ENCODE measurements at regions not wholly inside any gene's neighbourhood (a gene's known extent, or its start where the extent isn't known, plus 50 kb on each side); places are given as distances from the start of the nearest gene placed in this dataset.
"Not testable (repeated sequence)": the region's sequence is repeated elsewhere in the genome, so short reads cannot be mapped to it uniquely, and the experiment has no call there.

DNA sequence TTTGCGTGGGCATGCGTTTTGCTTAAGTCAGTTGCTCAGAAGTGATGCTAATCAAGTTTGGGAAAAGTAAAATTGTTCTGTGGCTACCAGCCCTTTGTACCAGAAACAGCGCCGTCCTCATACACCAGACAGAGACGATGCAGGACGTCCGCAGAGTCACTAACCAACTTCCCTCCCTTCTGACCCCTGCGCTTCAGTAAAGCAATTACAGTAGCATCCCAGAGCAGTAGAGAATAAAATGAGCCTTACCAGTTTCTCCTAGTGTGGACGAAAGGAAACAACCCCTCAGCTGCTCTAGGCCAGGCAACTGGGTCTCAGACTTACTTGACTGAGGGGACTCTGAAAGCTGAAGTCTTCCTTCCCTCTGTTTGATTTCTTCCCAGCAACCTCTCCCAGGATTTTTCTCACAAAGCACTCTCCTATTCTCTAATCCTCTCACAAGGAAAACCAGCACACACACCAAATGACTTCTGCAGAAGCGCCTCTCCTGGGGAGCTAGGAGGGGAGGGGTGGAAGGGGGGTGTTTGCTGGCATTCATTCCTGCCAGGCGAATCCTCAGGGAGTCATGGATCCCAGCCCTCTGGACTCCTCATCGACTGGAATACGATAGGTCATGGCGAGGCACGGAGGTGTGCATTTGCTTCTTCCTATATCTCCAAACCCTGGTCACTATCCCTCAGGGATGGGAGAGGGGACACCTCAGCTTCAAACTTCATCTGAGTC lies 56.0 kb upstream of the MID1 start:
- no peak for DNase-seq (ENCODE audit: low read depth in 2 of 2)

DNA sequence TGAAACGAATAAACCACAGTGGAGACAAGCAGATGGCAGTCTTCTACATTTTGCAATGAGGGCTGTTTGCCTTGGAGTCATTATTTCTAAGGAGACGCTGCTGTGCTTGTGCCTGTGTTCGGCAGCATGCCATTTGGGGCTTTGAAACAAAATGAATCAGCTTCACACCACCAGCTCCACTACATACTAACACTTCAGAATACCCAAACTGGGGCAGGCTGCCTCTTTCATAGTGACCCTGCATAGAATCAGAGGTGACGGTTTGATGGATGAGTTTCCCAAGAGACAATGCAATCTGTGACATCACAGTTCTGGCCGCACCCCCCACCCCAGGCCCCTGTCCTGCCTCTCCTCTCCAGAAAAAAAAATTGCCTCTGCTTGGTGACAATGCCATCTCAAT lies 57.1 kb upstream of the MID1 start:
- no peak for DNase-seq (ENCODE audit: low read depth in 2 of 2)

DNA sequence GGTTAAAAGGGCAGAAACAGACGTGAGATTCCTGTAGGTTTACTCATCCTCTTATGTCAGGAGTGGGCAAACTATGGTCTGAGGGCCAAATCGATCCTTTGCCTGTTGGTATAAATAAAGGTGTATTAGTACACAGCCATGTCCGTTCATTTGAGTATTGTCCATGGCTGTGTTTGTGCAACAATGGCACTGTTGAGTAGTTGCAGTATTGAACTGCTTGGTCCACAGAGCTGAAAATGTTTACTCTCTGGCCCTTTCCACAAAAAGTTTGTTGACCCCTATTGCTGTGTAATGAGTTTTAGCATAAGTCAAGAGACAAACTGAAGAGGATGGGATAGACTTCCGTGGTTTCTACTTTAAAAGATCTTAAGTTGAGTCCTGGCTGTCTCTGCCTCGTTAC lies 59.0 kb upstream of the MID1 start:
- DNase-seq (ENCODE audit: low read depth in 2 of 2), result no peak

DNA sequence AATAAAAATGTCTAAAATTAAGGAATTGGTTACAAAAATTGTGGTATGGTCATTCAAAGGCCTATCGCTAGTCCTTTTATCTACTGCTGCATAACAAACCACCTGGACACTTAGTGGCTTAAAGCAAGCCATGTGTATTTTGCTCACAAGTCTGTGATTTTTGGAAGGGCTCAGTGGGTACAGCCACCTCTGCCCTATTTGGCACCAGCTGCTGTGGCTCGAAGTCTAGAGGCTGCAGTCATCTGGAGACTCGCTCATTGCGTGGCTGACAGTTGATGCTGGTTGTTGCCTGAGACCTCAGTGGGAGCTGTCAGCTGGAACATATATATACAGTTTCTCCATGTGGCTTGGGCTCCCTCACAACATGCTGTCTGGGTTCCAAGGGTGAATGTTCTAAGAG lies 60.8 kb upstream of the MID1 start:
- DNase-seq (ENCODE audit: low read depth in 2 of 2), result no peak

DNA sequence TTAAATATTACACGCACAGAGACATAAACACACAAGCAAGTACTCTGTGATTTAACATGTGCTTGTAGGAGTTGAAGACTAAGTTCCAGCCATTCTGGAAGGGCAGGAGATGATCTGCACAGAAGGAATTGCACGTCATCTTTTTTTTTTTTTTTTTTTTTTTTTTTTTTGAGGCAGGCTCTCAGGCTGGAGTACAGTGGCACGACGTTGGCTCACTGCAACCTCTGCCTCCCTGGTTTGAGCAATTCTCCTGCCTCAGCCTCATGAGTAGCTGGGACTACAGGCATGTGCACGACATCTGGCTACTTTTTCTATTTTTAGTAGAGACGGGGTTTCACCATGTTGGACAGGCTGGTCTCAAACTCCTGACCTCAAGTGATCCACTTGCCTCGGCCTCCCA lies 63.2 kb upstream of the MID1 start:
- DNase-seq (ENCODE audit: low read depth in 2 of 2), result not testable (repeated sequence)

DNA sequence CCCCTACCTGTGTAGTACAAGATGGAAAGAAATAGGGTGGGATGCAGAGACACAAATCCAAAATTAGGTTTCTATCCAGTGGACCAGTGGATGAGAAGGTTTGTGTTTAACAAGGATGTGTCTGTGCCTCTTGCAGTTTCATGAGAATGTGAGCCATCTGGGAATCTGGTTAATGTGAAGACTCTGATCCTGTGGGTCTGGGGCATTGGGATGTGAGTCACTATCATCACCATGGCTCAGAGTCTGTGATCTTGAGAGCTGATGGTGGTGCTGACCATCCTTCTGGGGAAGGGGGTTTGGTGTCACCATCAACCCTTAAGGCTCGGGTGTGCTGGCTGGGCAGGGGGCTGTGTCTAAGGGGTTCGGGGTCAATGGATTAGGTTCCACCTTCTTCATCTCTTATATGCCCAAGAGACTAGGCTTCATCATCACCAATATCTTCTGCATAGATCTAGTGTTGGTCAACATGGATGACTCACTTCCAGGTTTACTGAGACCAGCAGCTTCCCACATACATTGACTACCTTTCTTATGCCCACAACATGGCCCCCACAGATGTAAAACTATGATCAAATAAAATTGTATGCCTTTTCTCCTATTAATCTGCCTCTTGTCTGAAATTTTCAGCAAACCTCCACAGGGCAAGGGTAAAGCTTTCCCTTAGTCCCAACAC lies 65.7 kb upstream of the MID1 start:
- DNase-seq (ENCODE audit: low read depth in 2 of 2), result no peak

DNA sequence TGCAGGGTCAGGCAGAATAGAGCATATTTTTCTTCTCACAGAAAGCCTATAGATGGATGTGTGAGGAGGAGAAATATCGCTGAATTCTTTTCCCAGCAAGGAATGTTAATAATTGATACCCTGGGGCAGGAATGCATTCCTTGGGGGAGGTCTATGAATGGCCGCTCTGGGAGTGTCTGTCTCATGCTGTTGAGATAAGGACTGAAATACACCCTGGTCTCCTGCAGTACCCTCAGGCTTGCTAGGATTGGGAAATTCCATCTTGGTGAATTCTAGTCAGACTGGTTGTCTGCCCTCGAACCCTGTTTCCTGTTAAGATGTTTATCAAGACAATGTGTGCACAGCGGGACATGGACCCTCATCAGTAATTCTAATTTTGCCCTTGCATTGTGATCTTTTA lies 71.4 kb upstream of the MID1 start:
- not testable (repeated sequence) for DNase-seq (ENCODE audit: low read depth in 2 of 2)

DNA sequence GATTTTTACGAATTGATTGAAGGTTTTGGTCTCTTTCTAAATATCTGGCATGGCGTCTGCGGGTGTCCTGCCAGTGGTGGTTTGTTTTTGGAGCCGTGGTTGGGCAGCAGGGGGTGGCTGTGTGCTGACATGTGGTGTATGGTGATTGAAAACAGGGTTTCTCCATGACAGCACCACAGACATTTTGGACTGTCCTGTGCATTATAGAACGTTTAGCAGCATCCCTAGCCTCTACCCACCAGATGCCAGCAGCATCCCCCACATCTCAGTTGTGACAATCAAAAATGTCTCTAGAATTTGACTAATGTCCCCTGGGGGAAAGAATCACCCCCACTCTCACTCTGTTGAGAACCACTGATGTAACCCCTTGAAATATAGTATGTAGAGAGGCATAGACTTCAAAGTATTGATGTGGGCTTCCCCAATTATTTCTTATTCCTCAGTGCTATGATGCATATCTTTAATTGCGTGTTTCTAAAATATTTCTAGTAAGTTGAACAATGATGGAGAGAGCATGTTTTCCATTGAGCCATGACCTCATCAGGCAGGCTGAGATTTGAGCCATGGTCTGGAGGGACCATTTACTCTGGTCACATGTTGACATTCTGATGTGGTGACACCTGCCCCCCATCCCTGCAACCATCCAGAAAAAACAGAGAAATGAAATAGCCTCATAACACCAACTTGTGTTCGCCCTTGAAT lies 77.4 kb upstream of the MID1 start:
- no peak for DNase-seq (ENCODE audit: low read depth in 2 of 2)

DNA sequence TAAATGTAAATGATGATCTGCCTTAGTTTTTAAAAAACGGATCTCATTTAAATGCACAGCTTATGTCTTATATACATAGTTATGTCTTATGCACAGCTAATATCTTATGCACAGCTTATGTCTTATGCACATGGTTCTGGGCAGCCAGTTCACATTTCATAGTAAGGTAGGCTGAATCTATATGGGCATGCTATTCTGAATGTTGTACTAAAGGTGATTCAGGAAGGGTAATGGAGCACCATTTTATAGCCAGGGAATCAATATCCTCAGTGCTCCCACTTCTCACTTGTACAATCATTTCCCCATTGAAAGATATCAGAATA lies 77.9 kb upstream of the MID1 start:
- no peak for DNase-seq (ENCODE audit: low read depth in 2 of 2)

DNA sequence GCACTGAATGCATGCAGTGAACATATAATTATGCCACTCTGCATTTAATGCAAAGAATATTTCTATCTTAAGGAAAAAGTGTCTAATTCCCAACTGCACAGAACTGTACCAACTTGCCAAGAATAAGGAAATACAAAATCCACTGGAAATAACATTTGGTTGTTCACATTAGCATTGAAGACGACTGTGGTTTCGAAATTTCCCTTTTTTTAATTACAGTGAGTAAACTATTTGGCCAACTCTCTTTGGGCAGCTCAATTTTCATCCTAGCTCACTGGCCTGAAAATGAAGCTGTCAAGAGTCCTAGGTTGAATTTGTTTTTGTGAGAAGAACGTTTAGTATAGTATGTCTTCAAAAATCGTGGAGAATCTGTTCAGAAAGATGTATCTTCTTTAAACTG lies 81.6 kb upstream of the MID1 start:
- no peak for DNase-seq (ENCODE audit: low read depth in 2 of 2)

DNA sequence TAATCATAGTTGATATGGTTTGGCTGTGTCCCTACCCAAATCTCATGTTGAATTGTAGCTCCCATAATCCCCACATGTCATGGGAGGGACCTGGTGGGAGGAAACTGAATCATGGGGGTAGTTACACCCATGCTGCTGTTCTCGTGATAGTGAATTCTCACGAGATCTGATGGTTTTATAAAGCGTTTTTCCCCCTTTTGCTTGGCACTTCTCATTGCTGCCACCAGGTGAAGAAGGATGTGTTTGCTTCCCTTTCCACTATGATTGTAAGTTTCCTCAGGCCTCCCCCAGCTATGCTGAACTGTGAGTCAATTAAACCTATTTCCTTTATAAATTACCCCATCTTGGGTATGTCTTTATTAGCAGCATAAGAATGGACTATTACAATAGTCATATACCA lies 86.0 kb upstream of the MID1 start:
- DNase-seq (ENCODE audit: low read depth in 2 of 2), result not testable (repeated sequence)

DNA sequence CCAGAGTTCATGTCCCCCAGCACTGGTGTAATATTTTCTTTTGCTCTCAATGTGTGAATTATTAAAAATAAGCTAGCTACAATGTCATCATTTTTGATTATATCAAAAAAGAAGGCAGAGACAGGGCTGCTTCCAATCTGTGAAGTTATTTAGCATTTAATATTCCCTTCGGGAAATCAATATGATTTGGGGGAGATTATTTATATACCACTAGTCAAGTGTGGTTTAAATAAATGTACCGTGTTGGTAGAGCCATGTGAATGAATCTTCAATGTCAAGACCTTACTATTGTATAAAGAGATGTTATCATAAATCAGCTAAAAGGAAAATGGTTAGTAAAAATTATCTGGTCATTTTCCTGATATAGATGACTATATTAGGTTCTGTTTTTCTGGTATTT lies 87.4 kb upstream of the MID1 start:
- DNase-seq (ENCODE audit: low read depth in 2 of 2), result no peak

DNA sequence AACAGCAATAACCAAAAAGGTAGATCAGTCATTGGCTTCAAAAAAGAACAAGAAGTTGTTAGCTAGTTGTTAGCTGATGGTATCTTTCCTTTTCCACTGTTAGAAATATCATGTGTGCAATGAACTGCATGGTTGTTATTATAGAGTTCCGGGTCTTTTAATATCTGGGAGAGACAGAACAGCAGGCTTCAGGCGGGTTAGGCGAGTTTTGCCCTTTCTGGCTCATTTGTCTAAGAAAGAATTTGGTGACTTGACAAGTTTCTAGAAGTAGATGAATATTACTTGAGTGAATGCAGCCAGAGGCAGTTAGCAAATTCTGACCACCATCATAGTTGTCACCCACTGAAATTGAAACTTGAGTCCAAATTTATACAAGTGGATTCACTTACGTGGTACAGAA lies 88.9 kb upstream of the MID1 start:
- no peak for DNase-seq (ENCODE audit: low read depth in 2 of 2)

DNA sequence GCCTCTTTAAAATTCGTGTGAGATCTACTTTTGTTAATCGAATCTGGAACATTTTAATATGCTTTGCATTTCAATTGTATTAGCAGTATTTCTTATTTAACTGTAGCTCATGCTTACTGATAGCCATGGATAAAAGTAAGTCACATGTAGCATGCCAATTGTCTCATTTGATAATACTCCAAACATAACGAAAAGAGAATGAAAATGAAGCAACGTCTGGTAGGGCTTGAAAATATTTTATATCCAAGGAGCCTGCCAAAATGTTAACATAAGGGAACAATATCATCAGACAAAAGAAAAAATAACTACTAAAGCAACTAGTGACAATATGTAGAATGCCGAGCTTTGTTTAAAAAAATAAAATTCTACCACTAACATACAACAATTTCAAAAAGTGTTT lies 94.1 kb upstream of the MID1 start:
- DNase-seq (ENCODE audit: low read depth in 2 of 2), result no peak

DNA sequence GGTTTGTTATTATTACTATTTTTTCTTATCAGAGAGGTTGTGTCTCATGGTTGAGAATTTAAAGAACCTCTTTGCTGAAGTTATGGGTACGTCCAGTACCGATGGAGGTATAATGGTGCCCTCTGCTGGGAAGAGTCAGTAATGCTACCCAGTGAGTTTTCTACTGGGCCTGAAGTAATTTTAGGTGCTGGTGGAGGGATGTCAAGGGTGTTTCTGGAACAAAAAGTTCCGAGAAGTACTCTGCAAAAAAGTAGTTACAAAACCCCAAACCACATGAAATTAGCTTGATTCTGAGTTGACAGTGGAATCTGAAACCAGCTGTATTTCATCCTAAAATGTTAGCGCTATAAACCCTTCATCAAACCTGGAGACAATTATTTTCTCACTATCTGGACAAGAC lies 102.5 kb upstream of the MID1 start:
- DNase-seq (ENCODE audit: low read depth in 2 of 2), result peak; percentile 7 to 9

DNA sequence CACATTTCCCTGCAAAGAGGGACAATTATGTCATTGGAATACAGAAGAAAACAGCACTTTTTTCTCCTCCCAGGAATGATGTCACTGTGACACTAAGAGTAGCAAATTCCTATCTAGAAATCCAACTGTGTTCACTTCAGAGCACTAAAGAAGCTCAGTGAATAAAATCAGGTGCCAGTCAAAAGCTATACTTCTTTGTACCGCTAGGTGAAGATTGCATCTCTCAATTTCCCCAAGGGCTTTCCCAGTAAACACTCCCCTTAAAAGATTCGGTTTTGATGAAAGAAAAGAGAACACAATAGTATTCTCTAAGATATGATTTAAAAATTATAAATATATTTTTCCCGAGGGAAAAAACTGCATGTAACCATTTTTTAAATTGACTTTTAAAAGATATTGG lies 104.7 kb upstream of the MID1 start:
- no peak for DNase-seq (ENCODE audit: low read depth in 2 of 2)

DNA sequence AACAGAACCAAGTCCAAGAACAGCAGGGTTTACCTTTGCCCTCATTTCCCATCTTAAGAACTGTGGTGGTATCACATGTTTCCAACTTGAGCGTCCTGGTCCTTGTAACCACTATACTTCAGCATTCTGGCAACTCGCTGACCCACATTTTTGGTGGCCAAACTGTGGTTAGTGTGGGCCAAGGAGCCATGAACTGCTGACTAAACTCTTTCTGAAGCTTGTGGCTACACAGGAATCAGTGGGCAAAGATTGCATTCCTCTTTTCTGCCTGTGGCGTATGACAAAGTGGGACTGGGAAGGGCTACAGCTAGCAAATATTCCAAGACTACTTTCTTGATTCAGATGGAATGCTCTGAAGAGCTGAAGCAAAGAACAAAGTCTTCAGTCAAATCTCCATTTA lies 106.3 kb upstream of the MID1 start:
- DNase-seq (ENCODE audit: low read depth in 2 of 2), result no peak

DNA sequence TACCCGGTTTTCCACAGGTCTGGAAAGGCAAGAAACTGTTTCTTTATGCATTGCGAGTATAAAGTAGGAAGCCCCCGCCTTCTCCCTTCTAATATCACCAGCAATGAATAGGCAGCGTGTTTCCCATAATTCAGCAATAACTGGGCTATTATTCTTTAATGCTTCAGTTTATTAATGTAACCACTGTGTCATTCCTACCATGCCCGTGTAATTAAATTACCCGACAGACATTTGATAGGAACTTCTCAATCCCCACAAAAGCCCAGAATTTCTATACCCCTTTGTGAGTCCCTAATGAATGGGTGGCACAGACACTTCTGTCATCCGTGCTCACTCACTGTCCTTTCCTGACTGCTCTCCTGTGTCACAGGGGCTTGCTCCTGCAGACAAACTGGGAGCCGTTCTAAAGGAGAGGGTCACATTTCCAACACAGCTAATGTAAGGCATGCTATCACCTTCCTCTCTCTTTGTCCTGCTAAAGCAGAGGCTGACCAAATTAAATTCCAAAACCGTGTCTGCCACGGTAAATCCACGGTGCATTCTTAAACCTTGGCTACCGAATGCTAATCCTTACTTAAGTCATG lies 108.5 kb upstream of the MID1 start:
- DNase-seq (ENCODE audit: low read depth in 2 of 2), result no peak

DNA sequence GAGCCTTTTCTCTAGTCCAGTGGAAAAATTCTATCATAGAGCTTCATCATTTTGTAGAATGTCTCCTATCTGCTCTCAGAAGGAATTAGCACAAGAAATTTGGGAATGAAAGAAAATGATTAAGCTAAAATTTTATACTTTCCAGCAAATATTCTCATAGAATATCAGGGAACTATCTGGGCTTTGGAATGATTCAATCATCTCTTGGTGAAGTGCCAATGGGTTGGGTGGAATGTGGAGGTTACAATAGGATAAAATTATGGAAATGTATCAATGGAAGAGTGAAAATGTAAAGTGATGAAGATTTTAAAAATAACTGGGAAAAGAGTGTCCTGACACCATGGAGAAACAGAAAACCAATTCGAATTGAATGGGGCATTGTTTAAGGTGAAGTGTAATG lies 119.0 kb upstream of the MID1 start:
- DNase-seq (ENCODE audit: low read depth in 2 of 2), result no peak

DNA sequence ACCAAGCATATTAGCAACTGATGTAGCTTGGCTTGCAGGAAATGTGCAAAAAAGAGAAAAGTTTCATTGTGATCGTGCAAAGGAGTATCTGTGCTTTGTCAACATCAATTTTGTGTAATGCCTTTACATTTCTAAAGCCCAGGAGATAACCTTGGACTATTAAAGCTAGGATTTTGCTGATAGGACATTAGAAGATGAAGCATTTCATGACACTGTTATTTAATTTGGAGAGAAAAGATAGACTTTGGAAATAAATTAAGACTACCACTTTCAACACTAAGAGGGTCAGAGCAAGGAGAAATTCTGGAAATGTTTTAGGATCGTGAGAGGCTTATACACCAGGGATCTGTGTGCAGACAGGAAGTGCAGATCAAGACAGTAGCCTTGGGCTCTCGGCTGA lies 120.6 kb upstream of the MID1 start:
- DNase-seq (ENCODE audit: low read depth in 2 of 2), result no peak

DNA sequence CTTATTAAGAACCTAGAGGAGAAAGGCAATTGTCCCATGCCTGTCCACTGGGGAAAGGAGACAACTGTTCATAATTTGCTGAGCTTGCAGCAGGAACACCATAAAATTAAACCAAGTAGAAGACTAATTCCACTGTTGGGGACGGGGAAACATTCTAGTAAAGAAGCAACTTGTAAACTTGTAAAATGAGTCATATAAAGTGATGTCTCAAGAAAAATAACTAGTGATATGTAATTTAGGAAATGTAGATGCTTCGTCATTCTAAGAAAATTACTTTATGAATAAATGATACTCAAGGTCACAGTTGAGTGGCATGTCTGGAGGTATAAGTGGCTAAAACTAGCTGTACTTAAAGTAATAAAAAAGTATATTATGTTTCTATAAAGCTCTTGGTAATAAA lies 121.2 kb upstream of the MID1 start:
- no peak for DNase-seq (ENCODE audit: low read depth in 2 of 2)

DNA sequence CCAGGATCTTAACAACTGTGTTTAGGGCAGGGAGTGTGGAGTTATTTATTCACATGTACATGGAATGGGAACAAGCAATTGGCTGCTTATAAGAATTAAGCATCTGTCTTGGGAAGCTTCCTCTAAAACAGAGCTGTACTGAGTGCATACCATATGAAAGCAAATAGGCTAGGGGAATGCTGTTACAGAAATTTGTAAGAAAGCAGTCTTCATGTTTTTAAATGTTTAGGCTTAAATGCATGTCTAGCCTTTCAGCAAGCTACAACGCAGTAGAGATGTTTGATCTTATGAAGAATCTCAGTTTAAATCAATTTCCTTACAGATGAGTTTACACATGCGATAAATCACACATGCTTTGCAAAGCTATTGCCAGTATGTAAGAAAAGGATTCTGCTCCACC lies 123.1 kb upstream of the MID1 start:
- DNase-seq (ENCODE audit: low read depth in 2 of 2), result no peak

DNA sequence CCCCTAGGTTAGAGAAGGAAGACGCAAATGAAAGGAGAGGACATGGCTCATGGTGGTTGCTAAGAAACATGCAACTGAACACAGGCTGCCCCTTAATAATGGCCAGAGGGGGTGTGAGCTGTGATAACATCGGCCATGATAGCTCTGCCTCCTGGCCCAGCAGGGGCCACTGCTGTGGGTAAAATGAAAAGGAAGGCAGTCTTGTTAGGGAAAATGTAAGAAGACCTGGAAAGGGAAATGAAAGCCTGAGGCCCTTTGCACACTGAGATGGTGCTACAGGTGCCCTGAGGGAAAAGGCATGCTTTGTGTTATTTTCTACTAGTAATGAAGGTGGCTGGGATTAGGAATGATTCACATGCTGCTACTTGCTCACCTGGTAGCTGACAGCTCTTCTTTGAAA lies 123.6 kb upstream of the MID1 start:
- DNase-seq (ENCODE audit: low read depth in 2 of 2), result no peak
